LNCAP (cell line): ENCODE measurements at regions not wholly inside any gene's neighbourhood (a gene's known extent, or its start where the extent isn't known, plus 50 kb on each side); places are given as distances from the start of the nearest gene placed in this dataset.

ENCODE experiments used
- TF ChIP-seq, protein P1 (sequence below): fragments of 450-650 bp; IDR thresholded peaks from 2 replicates; pipeline ENCODE4 v1.5.1; 2017; ENCODE audit warnings: mild to moderate bottlenecking

DNA sequence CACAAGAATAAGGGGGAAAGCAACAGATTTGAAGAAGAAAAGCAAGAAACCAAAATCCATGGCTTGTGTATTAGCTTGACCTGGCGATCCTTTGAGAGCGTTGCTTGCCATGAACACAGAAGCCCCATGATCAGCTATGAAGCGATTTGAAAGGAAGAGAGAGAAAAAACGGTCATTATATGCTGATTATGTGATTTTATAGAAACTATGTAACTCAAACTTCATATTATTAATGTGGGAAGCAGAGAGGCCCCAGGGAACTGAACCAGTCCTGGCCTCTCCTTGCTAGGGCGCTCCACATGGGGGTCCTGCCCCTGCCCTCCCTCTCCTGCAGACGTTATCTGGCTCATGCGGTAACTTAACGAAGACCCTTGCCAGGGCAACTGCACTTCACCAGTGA, 306.1 kb upstream of the ADARB2 start:
- TF ChIP-seq, protein P1, sequence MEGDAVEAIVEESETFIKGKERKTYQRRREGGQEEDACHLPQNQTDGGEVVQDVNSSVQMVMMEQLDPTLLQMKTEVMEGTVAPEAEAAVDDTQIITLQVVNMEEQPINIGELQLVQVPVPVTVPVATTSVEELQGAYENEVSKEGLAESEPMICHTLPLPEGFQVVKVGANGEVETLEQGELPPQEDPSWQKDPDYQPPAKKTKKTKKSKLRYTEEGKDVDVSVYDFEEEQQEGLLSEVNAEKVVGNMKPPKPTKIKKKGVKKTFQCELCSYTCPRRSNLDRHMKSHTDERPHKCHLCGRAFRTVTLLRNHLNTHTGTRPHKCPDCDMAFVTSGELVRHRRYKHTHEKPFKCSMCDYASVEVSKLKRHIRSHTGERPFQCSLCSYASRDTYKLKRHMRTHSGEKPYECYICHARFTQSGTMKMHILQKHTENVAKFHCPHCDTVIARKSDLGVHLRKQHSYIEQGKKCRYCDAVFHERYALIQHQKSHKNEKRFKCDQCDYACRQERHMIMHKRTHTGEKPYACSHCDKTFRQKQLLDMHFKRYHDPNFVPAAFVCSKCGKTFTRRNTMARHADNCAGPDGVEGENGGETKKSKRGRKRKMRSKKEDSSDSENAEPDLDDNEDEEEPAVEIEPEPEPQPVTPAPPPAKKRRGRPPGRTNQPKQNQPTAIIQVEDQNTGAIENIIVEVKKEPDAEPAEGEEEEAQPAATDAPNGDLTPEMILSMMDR: no peak

- TF ChIP-seq, protein P1: no peak
Observed at GRCh38 chr10:2038036-2038435, 300.7 kb upstream of the ADARB2 start.

DNA sequence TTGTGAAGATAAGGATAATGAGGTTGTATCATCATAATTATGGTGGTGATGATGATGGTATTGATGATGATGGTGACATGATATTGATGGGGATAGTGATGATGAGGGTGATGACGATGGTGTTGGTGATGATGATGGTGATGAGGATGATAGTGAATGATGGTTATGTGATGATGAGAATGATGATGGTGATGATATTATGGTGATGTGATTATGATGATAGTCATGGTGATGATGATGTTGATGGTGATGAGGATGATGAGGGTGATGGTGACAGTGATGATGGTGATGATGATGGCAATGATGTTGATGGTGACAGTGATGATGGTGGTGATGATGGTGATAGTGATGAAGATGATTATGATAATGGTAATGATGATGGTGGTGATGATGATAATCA, 299.9 kb upstream of the ADARB2 start:
- TF ChIP-seq, protein P1: no peak

DNA sequence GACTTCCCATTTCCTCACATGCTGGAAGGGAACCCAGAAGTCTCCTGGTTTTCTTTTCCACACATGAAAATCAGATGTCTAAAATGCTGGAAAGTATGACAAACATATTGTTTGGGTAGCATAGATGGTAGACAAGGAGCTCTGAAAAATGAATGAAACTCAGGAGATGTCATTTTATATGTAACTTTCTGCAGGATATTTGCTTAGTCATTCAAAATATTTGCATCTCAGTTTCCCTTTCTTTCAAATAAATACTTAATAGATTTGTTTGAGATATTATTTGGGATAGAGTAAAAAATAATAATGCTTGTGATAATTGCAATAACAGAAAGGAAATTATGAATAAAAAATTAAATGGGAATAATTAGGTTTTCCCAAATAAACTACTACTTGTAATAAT, 298.9 kb upstream of the ADARB2 start:
- TF ChIP-seq, protein P1: no peak

DNA sequence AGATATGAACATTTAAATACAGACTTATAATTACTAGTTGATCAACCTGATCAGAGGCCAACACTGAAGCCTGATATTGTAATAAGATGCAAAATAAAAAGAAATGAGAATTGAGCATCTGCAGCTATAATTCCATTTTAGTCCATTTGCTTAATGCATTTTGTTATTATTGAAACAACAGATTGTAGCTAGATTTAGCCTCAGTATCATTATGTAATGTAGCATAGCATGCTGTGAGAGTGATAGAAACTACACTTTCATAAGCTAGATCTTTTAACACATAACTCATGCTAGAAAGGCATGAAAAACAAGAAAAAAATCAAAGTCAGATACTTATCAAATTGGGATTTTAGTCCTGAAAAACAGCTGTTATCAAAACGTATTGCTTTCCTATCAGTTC, 292.7 kb upstream of the ADARB2 start:
- TF ChIP-seq, protein P1: no peak

- TF ChIP-seq, protein P1: no peak
Observed at GRCh38 chr10:2026936-2027335, 289.6 kb upstream of the ADARB2 start.

GRCh38 chr10:2023687-2024086, 286.4 kb upstream of the ADARB2 start:
- TF ChIP-seq, protein P1: no peak

- TF ChIP-seq, protein P1: no peak
Observed at GRCh38 chr10:2022401-2022800, 285.1 kb upstream of the ADARB2 start.
